GM10266 (cell line): ENCODE measurements at regions not wholly inside any gene's neighbourhood (a gene's known extent, or its start where the extent isn't known, plus 50 kb on each side); places are given as distances from the start of the nearest gene placed in this dataset.

Experiments used
- DNase-seq: peaks from one replicate; pipeline ENCODE4 v3.0.0; 2012; ENCODE audit errors: extremely low spot score
- TF ChIP-seq, protein P1 (sequence below): IDR thresholded peaks from 2 replicates; pipeline ENCODE4 v1.5.1; 2012; ENCODE audit warnings: mild to moderate bottlenecking, low read depth; ENCODE audit not compliant: control insufficient read depth, insufficient read depth; ENCODE audit errors: missing control alignments

DNA sequence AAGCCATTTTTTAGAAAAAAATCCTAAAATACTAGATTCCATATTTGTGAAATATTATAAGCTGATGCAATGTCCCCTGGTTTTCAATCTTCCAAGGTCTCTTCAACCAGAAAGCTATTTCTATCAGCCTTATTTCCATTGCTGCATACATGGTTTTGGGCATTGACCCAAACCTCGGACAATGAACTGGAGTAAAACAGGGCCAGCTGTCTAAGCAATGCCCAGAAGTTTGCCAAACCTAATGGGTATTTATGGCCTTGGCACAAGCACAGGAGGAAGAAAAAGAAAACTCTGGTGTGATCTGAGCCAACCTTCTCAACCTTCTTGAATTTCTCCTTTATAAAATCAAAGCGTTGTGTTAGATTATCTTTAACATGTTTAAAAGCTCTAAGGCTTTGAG is 402.3 kb downstream of the DNAJB9 start:
- TF ChIP-seq, protein P1, sequence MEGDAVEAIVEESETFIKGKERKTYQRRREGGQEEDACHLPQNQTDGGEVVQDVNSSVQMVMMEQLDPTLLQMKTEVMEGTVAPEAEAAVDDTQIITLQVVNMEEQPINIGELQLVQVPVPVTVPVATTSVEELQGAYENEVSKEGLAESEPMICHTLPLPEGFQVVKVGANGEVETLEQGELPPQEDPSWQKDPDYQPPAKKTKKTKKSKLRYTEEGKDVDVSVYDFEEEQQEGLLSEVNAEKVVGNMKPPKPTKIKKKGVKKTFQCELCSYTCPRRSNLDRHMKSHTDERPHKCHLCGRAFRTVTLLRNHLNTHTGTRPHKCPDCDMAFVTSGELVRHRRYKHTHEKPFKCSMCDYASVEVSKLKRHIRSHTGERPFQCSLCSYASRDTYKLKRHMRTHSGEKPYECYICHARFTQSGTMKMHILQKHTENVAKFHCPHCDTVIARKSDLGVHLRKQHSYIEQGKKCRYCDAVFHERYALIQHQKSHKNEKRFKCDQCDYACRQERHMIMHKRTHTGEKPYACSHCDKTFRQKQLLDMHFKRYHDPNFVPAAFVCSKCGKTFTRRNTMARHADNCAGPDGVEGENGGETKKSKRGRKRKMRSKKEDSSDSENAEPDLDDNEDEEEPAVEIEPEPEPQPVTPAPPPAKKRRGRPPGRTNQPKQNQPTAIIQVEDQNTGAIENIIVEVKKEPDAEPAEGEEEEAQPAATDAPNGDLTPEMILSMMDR = no peak
- no peak for DNase-seq

GRCh38 chr7:108973075-108973474 is 403.4 kb downstream of the DNAJB9 start:
- no peak for DNase-seq
- TF ChIP-seq, protein P1 = no peak

- DNase-seq = no peak
- TF ChIP-seq, protein P1 = no peak
Measured at GRCh38 chr7:108974641-108975040, 405.0 kb downstream of the DNAJB9 start.

GRCh38 chr7:108985037-108985436 is 415.4 kb downstream of the DNAJB9 start:
- no peak for DNase-seq

DNA sequence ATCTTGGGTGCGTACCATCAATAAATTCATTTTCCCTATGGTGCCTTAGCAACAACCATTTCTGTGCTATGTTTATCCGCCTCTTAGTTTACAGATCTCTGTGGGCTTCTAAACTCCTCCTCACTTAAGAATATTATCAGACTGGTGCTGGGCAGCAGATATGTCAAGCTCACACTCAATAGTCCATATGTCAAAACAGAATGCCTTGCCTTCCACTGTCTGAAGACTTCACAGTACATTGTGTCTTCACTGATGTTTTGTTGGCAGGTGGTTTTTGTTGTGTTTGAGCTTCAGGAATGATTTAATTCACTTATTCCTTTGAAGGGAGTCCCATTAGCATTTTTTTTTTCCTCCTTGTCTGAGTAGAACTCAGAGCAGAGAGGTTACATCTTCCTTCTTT is 419.6 kb downstream of the DNAJB9 start:
- DNase-seq = no peak
- TF ChIP-seq, protein P1 = no peak

More at GRCh38 chr7:108985037-108985436, 415.4 kb downstream of the DNAJB9 start:
- TF ChIP-seq, protein P1 = no peak

DNA sequence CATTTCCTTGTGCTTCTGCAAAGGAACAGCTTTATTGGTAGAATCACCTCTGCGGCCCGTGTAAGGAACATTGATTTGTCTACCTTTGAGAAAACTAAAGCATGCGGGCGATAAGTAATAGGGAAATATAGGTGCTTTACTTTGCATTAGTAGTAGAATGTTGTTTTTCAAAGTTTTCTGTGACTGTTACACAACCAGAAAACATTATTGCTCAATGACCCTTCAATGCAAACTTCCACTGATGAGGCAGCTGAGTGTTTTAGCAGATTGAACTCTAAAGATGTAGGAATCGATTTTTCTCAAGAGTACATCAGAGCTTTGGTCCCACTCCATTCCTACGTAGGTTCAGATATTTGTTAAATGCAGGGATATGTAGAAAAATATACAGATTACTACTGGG is 427.8 kb downstream of the DNAJB9 start:
- no peak for DNase-seq
- TF ChIP-seq, protein P1 = no peak

DNA sequence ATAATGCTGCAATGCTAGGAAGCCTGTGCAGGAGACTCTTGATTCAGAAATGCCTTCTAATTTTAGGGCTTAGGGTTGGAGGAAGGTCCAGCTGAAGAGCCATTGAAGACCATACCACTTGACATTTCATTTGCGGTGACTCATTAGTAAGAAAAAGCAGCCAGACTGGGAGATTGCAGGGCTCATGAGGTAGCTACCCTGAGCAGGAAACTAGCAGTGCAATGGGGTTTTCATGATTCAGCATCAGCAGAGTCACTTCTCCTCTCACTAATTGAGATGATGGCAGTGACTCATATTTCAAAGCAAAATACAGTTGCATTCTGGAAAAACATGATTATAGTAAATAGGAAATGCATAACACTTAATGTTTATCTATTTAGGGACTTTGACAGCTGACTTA is 434.1 kb downstream of the DNAJB9 start:
- no peak for DNase-seq
- TF ChIP-seq, protein P1 = no peak
